ENCODE measurements at regions not wholly inside any gene's neighbourhood (a gene's known extent, or its start where the extent isn't known, plus 50 kb on each side); places are given as distances from the start of the nearest gene placed in this dataset.
A peak's percentile ranks its signal among the peaks of the same experiment; 100 is the strongest.

DNA sequence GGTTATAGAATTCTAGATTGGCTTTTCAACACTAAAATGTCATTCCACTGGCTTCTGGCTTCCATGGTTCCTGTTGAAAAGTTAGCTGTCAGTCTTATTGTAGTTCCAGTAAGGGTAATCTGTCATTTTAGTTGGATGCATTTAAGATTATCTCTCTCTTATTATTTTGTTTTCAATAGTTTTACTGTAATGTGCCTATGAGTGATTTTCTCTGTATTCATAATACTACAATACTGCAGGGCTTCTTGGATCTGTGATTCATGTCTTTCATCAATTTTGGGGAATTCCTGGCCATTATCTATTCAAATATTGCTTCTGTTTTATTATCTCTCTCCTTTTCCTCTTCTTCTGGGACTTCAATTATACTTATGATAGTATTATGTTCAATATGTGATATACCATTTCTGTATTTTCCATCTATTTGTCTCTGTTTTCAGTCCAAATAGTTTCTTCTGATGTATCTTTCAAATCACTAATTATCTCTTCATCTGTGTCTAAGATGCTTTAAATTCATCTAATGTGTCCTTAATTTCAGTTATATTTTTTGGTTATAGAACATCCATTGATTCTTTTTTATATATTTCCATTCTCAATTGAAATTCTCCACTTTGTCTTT is 101.5 kb downstream of the KCTD15 start:
- DNase-seq (ENCODE audit: low read depth) = no peak

DNA sequence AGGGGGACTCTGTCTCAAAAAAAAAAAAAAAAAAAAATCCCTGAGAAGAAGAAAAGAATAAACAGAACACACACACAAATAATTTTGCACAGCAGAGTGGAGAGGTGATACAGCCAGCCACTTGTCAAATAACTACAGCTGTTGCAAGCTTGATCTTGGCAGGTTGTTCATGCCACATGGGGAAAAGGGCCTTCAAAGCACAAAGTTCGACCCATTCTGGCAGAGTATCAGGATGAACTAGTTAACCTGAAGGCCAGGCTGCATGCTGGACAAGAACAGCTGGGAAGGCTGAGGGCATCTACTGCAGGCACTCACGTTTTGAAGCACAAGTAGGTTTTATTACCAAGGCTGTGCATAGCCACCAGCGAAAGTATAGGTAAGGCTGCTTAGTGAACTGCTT is 104.1 kb downstream of the KCTD15 start:
- no peak for DNase-seq (ENCODE audit: low read depth)

DNA sequence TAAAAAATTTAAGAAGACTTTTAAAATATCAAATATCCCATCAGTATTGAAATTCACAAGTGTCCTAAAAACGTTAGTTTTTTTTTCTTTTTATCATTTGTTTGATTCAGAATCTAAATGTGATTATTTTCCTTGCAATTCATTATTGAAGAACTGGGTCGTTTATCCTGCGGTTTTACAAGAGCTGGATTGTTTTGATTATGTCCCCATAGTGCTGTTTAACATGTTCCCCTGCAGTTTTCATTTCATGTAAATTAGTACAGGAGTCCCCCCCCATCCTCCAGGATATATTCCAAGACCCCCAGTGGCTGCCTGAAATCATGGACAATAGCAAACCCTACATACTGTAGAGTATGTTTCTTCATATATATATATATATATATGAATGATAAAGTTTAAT is 105.7 kb downstream of the KCTD15 start:
- no peak for DNase-seq (ENCODE audit: low read depth)

DNA sequence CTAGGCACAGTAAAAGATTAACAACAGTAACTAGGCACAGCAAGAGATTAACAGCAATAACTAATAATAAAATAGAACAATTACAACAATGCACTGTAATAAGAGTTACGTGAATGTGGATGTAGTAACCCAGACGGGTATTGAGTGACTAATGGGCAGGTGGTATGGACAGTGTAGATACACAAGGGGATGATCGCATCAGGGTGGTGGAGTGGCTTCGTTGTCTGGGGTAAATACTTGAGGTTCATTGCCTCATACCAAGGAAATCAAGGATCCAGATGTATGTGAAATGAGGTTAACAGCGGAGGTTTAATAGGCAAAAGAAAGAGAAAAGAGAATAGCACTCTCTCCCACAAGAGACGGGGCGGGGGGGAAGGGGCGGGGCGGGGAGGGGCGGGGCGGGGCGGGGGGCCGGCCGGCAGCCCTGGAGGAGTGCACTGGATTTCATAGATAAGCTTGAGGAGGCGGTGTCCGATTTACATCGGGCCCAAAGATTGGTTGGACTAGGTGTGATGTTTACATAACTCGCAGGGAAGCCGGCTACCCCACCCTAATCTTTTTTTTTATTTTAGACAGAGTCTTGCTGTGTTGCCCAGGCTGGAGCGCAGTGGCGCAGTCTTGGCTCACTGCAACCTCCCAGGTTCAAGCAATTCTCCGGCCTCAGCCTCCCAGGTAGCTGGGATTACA is 106.3 kb downstream of the KCTD15 start:
- DNase-seq (ENCODE audit: low read depth) = no peak

DNA sequence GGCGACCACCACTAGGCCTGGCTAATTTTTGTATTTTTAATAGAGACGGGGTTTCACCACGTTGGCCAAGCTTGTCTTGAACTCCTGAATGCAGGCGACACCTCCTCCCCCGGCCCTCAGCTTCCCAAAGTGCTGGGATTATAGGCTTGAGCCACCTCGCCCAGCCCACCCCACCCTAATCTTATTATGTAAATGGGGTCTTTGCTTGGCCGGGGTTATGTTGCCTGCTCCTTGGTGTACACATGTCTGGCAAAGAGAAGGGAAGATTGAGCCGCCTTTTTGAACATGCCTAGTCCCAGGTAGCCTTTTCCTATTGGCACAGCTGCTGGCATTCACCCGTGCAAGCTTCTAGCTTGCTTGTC is 106.8 kb downstream of the KCTD15 start:
- no peak for DNase-seq (ENCODE audit: low read depth)

DNA sequence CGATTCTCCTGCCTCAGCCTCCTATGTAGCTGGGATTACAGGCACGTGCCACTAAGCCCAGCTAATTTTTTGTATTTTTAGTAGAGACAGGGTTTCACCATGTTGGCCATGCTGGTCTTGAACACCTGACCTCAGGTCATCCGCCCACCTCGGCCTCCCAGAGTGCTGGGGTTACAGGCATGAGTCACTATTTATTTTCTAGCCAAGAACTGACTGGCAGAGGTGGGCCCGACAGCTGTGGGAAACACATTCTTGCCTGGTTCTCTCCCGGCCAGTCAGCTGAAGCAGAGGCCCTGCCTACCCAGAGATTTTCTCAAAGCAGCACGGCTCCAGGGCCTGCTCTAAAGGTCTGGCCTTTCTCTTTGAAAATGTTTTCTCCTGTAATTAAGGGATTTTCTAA is 108.0 kb downstream of the KCTD15 start:
- DNase-seq (ENCODE audit: low read depth) = no peak

DNA sequence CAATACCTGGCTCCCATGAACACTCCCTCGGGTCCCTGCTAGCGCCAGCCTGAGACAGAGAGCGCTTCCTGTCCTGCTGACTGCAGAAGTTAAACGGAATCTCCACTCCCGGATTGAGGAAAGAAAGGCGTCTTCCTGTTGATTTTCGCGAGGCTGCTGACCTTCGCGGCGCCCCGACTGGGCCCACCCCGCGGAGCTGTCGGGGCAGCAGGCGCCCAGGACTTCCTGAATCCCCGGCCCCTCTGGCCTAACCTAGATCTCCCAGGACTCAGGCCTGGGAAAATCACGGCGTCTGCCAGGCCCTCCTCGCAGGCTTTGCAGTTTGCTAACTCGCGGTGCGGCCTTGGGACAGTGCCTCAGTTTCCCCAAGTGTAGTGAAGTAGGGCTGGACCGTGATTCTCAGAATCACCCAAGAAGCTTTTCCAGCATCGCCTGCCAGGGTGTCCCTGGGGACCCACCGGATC is 108.8 kb downstream of the KCTD15 start:
- DNase-seq (ENCODE audit: low read depth) = no peak

GRCh38 chr19:33905937-33906577 is 109.4 kb downstream of the KCTD15 start:
- DNase-seq (ENCODE audit: low read depth) = peak; percentile 20

GRCh38 chr19:33906578-33907335 is 110.1 kb downstream of the KCTD15 start:
- DNase-seq (ENCODE audit: low read depth) = peak; percentile 42

DNA sequence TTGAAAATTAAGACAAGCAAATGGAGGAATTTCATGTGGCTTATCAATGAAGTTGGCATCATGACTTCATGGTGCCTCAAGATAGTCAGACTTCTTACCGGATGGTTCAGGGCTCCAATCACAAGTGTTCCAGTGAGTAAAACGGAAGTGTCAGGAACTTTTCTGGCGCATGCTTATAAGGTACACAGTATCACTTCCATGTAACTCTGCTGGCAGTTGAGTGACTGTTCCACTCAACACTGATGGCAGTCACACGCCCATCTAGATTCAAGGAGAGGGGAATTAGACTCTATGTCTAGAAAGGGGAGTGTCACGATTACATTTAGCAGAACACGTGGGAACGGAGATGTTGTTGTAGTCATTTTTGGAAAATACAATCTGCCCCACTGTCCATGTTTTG is 114.3 kb downstream of the KCTD15 start:
- no peak for DNase-seq (ENCODE audit: low read depth)

- no peak for DNase-seq (ENCODE audit: low read depth)
Measured at GRCh38 chr19:33914599-33914998, 117.9 kb downstream of the KCTD15 start.

GRCh38 chr19:33916792-33917191 is 120.1 kb downstream of the KCTD15 start:
- no peak for DNase-seq (ENCODE audit: low read depth)

DNA sequence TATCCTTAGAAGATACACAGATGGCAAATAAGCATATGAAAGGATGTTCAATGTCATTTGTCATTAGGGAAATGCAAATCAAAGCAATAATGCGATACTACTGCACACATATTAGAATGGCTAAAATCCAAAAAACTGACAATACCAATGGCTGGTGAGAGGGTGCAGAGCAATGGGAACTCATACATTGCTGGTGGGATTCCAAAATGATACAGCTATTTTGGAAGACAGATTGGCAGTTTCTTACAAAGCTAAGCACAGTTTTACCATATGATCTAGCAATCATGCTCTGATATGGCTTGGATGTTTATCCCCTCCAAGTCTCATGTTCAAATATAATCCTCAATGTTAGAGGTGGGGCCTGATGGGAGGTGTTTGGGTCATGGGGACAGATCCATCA is 122.6 kb downstream of the KCTD15 start:
- DNase-seq (ENCODE audit: low read depth) = no peak

- no peak for DNase-seq (ENCODE audit: low read depth)
Measured at GRCh38 chr19:33921165-33921564, 124.5 kb downstream of the KCTD15 start.

DNA sequence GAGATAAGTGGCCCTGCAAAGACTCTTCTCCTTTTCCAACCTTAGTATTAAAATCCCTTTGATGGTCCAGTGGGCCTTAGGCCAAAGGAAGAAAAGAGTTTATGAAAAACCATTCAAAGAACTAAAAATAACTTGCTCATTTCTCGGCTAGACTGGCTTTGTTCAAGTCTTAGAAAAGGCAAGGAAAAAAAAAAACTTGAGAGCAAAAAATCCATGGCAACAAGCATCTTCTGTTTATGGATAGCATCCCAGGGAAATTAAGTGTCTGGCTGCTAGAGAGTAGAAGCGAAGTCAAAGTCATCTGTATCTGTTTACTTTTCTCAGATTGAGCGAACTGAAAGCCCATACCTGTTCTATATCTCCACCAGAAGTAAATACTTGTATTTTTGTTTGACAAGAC is 129.6 kb downstream of the KCTD15 start:
- no peak for DNase-seq (ENCODE audit: low read depth)

DNA sequence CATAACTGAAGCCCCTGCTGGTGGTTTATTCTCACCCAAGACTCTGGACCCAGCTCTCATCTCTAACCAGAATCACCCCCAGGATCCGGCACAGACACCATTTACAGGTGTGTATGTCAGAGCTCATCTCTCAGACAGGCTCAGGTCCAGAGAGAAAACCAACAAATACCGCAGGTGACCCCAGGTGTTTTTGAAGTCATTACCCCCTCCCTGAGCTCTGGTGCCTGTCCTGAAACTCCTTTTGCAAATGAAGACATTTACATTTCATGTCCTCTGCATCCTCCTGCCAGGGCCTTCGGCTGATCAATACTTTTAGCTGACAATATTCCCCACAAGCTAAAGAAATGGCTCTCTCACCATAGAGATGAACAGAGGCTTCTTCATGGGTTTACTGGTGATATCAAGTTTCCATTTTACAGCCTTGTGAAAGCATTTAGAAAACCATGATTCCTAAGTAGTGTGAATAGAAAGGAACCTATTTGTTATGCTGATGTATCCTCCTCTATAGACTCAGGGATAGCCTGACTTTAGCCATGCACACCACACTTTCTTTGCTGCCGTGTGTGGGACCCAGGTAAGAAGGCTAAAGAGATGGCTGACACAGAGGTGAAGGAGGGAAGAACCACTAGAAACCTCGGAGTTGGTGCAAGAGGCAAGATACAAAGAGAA is 131.3 kb downstream of the KCTD15 start:
- DNase-seq (ENCODE audit: low read depth) = no peak

DNA sequence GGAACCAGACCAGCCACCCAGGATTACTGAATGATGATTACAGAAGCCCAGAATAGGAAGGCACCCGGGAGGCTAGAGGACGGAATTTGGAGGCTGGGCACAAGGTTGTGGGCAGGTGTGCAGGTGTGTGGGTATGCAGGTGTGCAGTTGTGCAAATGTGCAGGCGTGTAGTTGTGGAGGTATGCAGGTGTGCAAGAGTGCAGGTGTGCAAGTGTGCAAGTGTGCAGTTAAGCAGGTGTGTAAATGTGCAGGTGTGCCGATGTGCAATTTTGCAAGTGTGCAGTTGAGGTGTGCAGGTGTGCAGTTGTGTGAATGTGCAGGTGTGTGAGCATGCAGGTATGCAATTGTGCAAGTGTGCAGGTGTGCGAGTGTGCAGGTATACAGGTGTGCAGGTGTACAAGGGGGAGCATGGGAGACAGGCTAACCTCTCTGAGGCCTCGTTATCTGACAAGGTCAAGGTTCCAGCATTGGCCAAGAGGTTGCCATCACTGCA is 131.8 kb downstream of the KCTD15 start:
- no peak for DNase-seq (ENCODE audit: low read depth)

- no peak for DNase-seq (ENCODE audit: low read depth)
Measured at GRCh38 chr19:33933931-33934330, 137.3 kb downstream of the KCTD15 start.

GRCh38 chr19:33938821-33939220 is 142.2 kb downstream of the KCTD15 start:
- no peak for DNase-seq (ENCODE audit: low read depth)

- no peak for DNase-seq (ENCODE audit: low read depth)
Measured at GRCh38 chr19:33941133-33941532, 144.5 kb downstream of the KCTD15 start.

GRCh38 chr19:33946535-33947264 is 150.0 kb downstream of the KCTD15 start:
- DNase-seq (ENCODE audit: low read depth) = no peak

All from EH (cell line).